IMR-90 (cell line): ENCODE measurements at regions not wholly inside any gene's neighbourhood (a gene's known extent, or its start where the extent isn't known, plus 50 kb on each side); places are given as distances from the start of the nearest gene placed in this dataset.

Source experiments
- ATAC-seq: fragments of 200-7000 bp; cut with Tn5 transposase; 2 replicates; pipeline ENCODE4 v1.9.1; 2020; ENCODE audit warnings: low read depth, mild to moderate bottlenecking, moderate library complexity
- BruUV-seq: library from RNA; stranded (reverse); fragments of 400-500 nt; replicated peaks from 2 replicates; lab custom pipeline; 2021; lab: Mats Ljungman, UMichigan
- CTCF ChIA-PET: fragments of 300-600 bp; formaldehyde crosslinking; extraction: SDS; loops from one replicate; lab custom pipeline; 2021; ENCODE audit warnings: antibody characterized with exemption; lab: Yijun Ruan, JAX
- POLR2A ChIA-PET: fragments of 300-600 bp; sonication (Branson Sonifier 250); formaldehyde crosslinking; loops from one replicate; lab custom pipeline; 2022; ENCODE audit warnings: antibody characterized with exemption; ENCODE audit not compliant: unreplicated experiment; lab: Charles Lee
- DNase-seq: peaks from one replicate; pipeline ENCODE4 v3.0.0; 2013
- H2AFZ ChIP-seq: replicated peaks from 2 replicates; pipeline ENCODE3; 2013; ENCODE audit warnings: low read length, mild to moderate bottlenecking; ENCODE audit not compliant: poor library complexity
- H2AK5ac ChIP-seq: 2 replicates; pipeline ENCODE4 v1.6.1; 2013; ENCODE audit warnings: low read depth, low read length, inconsistent platforms
- H2AK9ac ChIP-seq: replicated peaks from 2 replicates; pipeline ENCODE3; 2013; ENCODE audit warnings: mild to moderate bottlenecking, low read depth, low read length, moderate library complexity; ENCODE audit not compliant: poor library complexity
- H2BK120ac ChIP-seq: 2 replicates; pipeline ENCODE4 v1.6.1; 2013; ENCODE audit warnings: low read depth, low read length, inconsistent platforms
- H2BK15ac ChIP-seq: 3 replicates; pipeline ENCODE4 v1.6.1; 2013; ENCODE audit warnings: low read depth, low read length, inconsistent platforms
- H2BK20ac ChIP-seq: 2 replicates; pipeline ENCODE4 v1.6.1; 2013; ENCODE audit warnings: low read depth, mild to moderate bottlenecking, inconsistent platforms, low read length, moderate library complexity
- H2BK5ac ChIP-seq: 2 replicates; pipeline ENCODE4 v1.6.1; 2013; ENCODE audit warnings: mild to moderate bottlenecking, low read depth, low read length, inconsistent platforms; ENCODE audit not compliant: poor library complexity, severe bottlenecking
- H3K14ac ChIP-seq: replicated peaks from 2 replicates; pipeline ENCODE4 v1.6.1; 2013; ENCODE audit warnings: low read depth, low read length, inconsistent platforms
- H3K18ac ChIP-seq: 2 replicates; pipeline ENCODE4 v1.6.1; 2013; ENCODE audit warnings: low read depth, low read length, control low read depth
- H3K23ac ChIP-seq: 2 replicates; pipeline ENCODE4 v1.6.1; 2013; ENCODE audit warnings: low read depth, low read length, inconsistent platforms
- H3K27ac ChIP-seq: 2 replicates; pipeline ENCODE4 v1.5.1; 2013; ENCODE audit warnings: mild to moderate bottlenecking, control low read depth, low read length; ENCODE audit not compliant: insufficient read depth
- H3K27me3 ChIP-seq: 2 replicates; pipeline ENCODE4 v1.6.1; 2013; ENCODE audit warnings: low read length; ENCODE audit not compliant: control insufficient read depth, insufficient read depth
- H3K36me3 ChIP-seq: 2 replicates; pipeline ENCODE4 v1.6.1; 2013; ENCODE audit warnings: low read length, mixed read lengths; ENCODE audit not compliant: control insufficient read depth, insufficient read depth
- H3K4ac ChIP-seq: 2 replicates; pipeline ENCODE4 v1.6.1; 2013; ENCODE audit warnings: low read depth, low read length, inconsistent platforms
- H3K4me1 ChIP-seq: 2 replicates; pipeline ENCODE4 v1.6.1; 2013; ENCODE audit warnings: low read length, mixed read lengths; ENCODE audit not compliant: control insufficient read depth, insufficient read depth
- H3K4me2 ChIP-seq: 2 replicates; pipeline ENCODE4 v1.6.1; 2013; ENCODE audit warnings: low read depth, mild to moderate bottlenecking, control low read depth, low read length, moderate library complexity
- H3K4me3 ChIP-seq: 2 replicates; pipeline ENCODE4 v1.5.1; 2013; ENCODE audit warnings: low read depth, mild to moderate bottlenecking, control low read depth, low read length, moderate library complexity; ENCODE audit not compliant: insufficient read depth
- H3K56ac ChIP-seq: 2 replicates; pipeline ENCODE4 v1.6.1; 2013; ENCODE audit warnings: low read length, inconsistent platforms; ENCODE audit not compliant: insufficient read depth; ENCODE audit errors: extremely low read depth
- H3K79me1 ChIP-seq, 2 experiments: 2 replicates each; pipeline ENCODE4 v1.6.1; 2013; ENCODE audit warnings: low read length in 2 of 2, inconsistent platforms in 1 of 2, low read depth in 1 of 2
- H3K9ac ChIP-seq: 2 replicates; pipeline ENCODE4 v1.6.1; 2013; ENCODE audit warnings: low read depth, low read length, control low read depth
- H3K9me1 ChIP-seq: 2 replicates; pipeline ENCODE4 v1.6.1; 2013; ENCODE audit warnings: low read length, inconsistent platforms; ENCODE audit not compliant: insufficient read depth
- H3K9me3 ChIP-seq: 2 replicates; pipeline ENCODE4 v1.6.1; 2013; ENCODE audit warnings: low read length; ENCODE audit not compliant: control insufficient read depth, insufficient read depth
- H4K20me1 ChIP-seq: 2 replicates; pipeline ENCODE4 v1.6.1; 2013; ENCODE audit warnings: low read length, inconsistent platforms; ENCODE audit not compliant: insufficient read depth
- H4K5ac ChIP-seq: 2 replicates; pipeline ENCODE4 v1.6.1; 2013; ENCODE audit warnings: mild to moderate bottlenecking, low read depth, low read length, control low read depth
- H4K8ac ChIP-seq, 2 experiments: 2 replicates each; pipeline ENCODE4 v1.6.1; 2013; ENCODE audit warnings: low read depth in 2 of 2, low read length in 2 of 2, control low read depth in 1 of 2, inconsistent platforms in 1 of 2
- H4K91ac ChIP-seq: 2 replicates; pipeline ENCODE4 v1.6.1; 2013; ENCODE audit warnings: low read depth, low read length, inconsistent platforms; ENCODE audit not compliant: insufficient read depth
- BHLHE40 ChIP-seq: fragments of 150-350 bp; IDR thresholded peaks from 2 replicates; pipeline ENCODE4 v1.6.1; 2016; ENCODE audit warnings: mild to moderate bottlenecking, low read depth, low read length
- FOS ChIP-seq: fragments of 150-350 bp; IDR thresholded peaks from 2 replicates; pipeline ENCODE4 v1.6.1; 2016; ENCODE audit warnings: low read depth, low read length
- MAFK ChIP-seq: IDR thresholded peaks from 2 replicates; pipeline ENCODE4 v1.6.1; 2012; ENCODE audit warnings: low read depth, low read length, improper control_type of control experiment
- MAZ ChIP-seq: IDR thresholded peaks from 2 replicates; pipeline ENCODE4 v1.6.1; 2012; ENCODE audit warnings: low read depth, mild to moderate bottlenecking, low read length, improper control_type of control experiment, moderate library complexity, borderline replicate concordance
- MXI1 ChIP-seq: IDR thresholded peaks from 2 replicates; pipeline ENCODE4 v1.6.1; 2012; ENCODE audit warnings: low read depth, mild to moderate bottlenecking, low read length, moderate library complexity, borderline replicate concordance
- RFX5 ChIP-seq: IDR thresholded peaks from 2 replicates; pipeline ENCODE4 v1.8.0; 2012; ENCODE audit warnings: low read depth, mild to moderate bottlenecking, low read length, moderate library complexity
- WGBS, 2 experiments: methylation state at CpG; one replicate each; pipeline versions ENCODE4 v1.1.5 to v1.1.7; 2013; ENCODE audit warnings: missing lambda C conversion rate in 2 of 2; ENCODE audit not compliant: insufficient read length in 1 of 2; ENCODE audit errors: extremely low coverage in 2 of 2; 5-methylcytosine and 5-hydroxymethylcytosine counted together
- dilution Hi-C: fragments of 300-500 bp; cut with HindIII; formaldehyde crosslinking; loops from one replicate; pipeline ENCODE4 v1.14.3; 2018; ENCODE audit warnings: low sequenced_read_pairs; ENCODE audit not compliant: unreplicated experiment
- in situ Hi-C: fragments of 300-500 bp; cut with MboI; formaldehyde crosslinking; loops from 3 replicates; pipeline ENCODE4 v1.14.3; 2019; ENCODE audit warnings: low sequenced_read_pairs, inconsistent platforms, mixed read lengths
- intact Hi-C: fragments of 100-400 bp; cut with micrococcal nuclease; formaldehyde crosslinking; loops from 2 replicates; pipeline ENCODE4 v1.10.0; 2022

GRCh38 chr5:24923400-24923799 lies 278.6 kb upstream of the CDH10 start:
- Histone ChIP-seq H3K27me3 (no peaks in the 10 kb centered on the region), H2BK15ac (no peak overlapping the region), H3K56ac (no peak overlapping the region), H4K91ac (no peak overlapping the region), H3K4me3 (no peak overlapping the region), H3K9me1 (no peaks in the 10 kb centered on the region), H3K23ac (no peak overlapping the region), H3K79me1 (no peaks in the 10 kb centered on the region), H3K4me1 (no peaks in the 10 kb centered on the region), H3K36me3 (no peaks in the 10 kb centered on the region), H4K8ac (no peak overlapping the region), H3K27ac (no peak overlapping the region), H4K20me1 (no peaks in the 10 kb centered on the region), H3K9ac (no peak overlapping the region), H3K4me2 (no peak overlapping the region), H2AK5ac (no peak overlapping the region), H2BK120ac (no peak overlapping the region), H2AFZ (no peak overlapping the region), H2BK5ac (no peak overlapping the region), H2AK9ac (no peak overlapping the region), H3K14ac (no peak overlapping the region), H3K18ac (no peak overlapping the region), H3K9me3 (peaks cover 9% of the 10 kb centered on the region; the same call in 1 of the 2 replicates), H3K4ac (no peak overlapping the region), H4K5ac (no peak overlapping the region), H2BK20ac (no peak overlapping the region)
- DNase-seq (no peak), ATAC-seq (no peak)
- in situ Hi-C loops (no loop called here), dilution Hi-C loops (no loop called here), intact Hi-C loops (no loop called here)
- no TSS peak for BruUV-seq
- ChIA-PET CTCF (no interaction called here), POLR2A (no interaction called here)
- WGBS, 2 experiments, result 40% methylated on average over 1 of the region's 3 CpGs; no CpG with 5 or more reads in 1 of the 2 experiments
- TF ChIP-seq MXI1 (no peak), RFX5 (no peak), BHLHE40 (no peak), MAZ (no peak), FOS (no peak), MAFK (no peak)
